ENCODE measurements at regions not wholly inside any gene's neighbourhood (a gene's known extent, or its start where the extent isn't known, plus 50 kb on each side); places are given as distances from the start of the nearest gene placed in this dataset.
A peak's percentile ranks its signal among the peaks of the same experiment; 100 is the strongest.

GRCh38 chr15:62306851-62307504 lies 141.9 kb upstream of the C2CD4B start:
- no peak overlapping the region for H3K27ac Mint-ChIP-seq (ENCODE audit: unreplicated experiment)
- DNase-seq, result peak; percentile 70
- intact Hi-C loops (cut with micrococcal nuclease; ENCODE audit: unreplicated experiment), result loop anchor here (1.0 to 5.0 kb wide), 5 partner anchors 145 to 434 kb away; no protein-coding TSS in a partner anchor
- TF ChIP-seq CTCF (IDR thresholded peaks at IDR 0.05; ENCODE audit: unreplicated experiment), result peak; percentile 69
- peaks cover 15% of the 10 kb centered on the region for H3K4me1 Mint-ChIP-seq (ENCODE audit: low read depth, unreplicated experiment)
- peak overlapping the region; percentile 2 for H3K4me3 Mint-ChIP-seq (ENCODE audit: low read depth, unreplicated experiment)
- BruUV-seq (replicated peaks), result no TSS peak
- no peaks in the 10 kb centered on the region for H3K36me3 Mint-ChIP-seq (ENCODE audit: insufficient read depth, unreplicated experiment)
- CTCF ChIA-PET, result interaction anchor here (0.7 to 2.0 kb wide), 16 partner anchors 13 to 473 kb away, joined by 3 to 12 read pairs (median 6); partner anchors contain the start of genes C2CD4A, C2CD4B and VPS13C
- H3K27me3 Mint-ChIP-seq (ENCODE audit: unreplicated experiment), result no peaks in the 10 kb centered on the region
- peaks cover 7% of the 10 kb centered on the region for H3K9me3 Mint-ChIP-seq (ENCODE audit: low read depth, unreplicated experiment)

GRCh38 chr15:62307551-62307950 lies 142.5 kb upstream of the C2CD4B start:
- peaks cover 8% of the 10 kb centered on the region for H3K9me3 Mint-ChIP-seq (ENCODE audit: low read depth, unreplicated experiment)
- BruUV-seq (replicated peaks), result no TSS peak
- no peaks in the 10 kb centered on the region for H3K36me3 Mint-ChIP-seq (ENCODE audit: insufficient read depth, unreplicated experiment)
- no peak overlapping the region for H3K4me3 Mint-ChIP-seq (ENCODE audit: low read depth, unreplicated experiment)
- no peak overlapping the region for H3K27ac Mint-ChIP-seq (ENCODE audit: unreplicated experiment)
- peaks cover 15% of the 10 kb centered on the region for H3K4me1 Mint-ChIP-seq (ENCODE audit: low read depth, unreplicated experiment)
- no peak for DNase-seq
- TF ChIP-seq CTCF (IDR thresholded peaks at IDR 0.05; ENCODE audit: unreplicated experiment), result no peak
- intact Hi-C loops (cut with micrococcal nuclease; ENCODE audit: unreplicated experiment), result loop anchor here (1.0 to 5.0 kb wide), 5 partner anchors 145 to 435 kb away; no protein-coding TSS in a partner anchor
- no peaks in the 10 kb centered on the region for H3K27me3 Mint-ChIP-seq (ENCODE audit: unreplicated experiment)
- CTCF ChIA-PET, result interaction anchor here (0.5 to 2.0 kb wide), 11 partner anchors 12 to 473 kb away, joined by 3 to 12 read pairs (median 6); partner anchors contain the start of genes C2CD4A and C2CD4B

GRCh38 chr15:62316413-62317060 lies 151.5 kb upstream of the C2CD4B start:
- H3K9me3 Mint-ChIP-seq (ENCODE audit: low read depth, unreplicated experiment), result peaks cover 4% of the 10 kb centered on the region
- no TSS peak for BruUV-seq (replicated peaks)
- no peak overlapping the region for H3K4me3 Mint-ChIP-seq (ENCODE audit: low read depth, unreplicated experiment)
- no peak overlapping the region for H3K27ac Mint-ChIP-seq (ENCODE audit: unreplicated experiment)
- intact Hi-C loops (cut with micrococcal nuclease; ENCODE audit: unreplicated experiment), result no loop called here
- no peaks in the 10 kb centered on the region for H3K36me3 Mint-ChIP-seq (ENCODE audit: insufficient read depth, unreplicated experiment)
- CTCF ChIA-PET, result no interaction called here
- no peak for TF ChIP-seq CTCF (IDR thresholded peaks at IDR 0.05; ENCODE audit: unreplicated experiment)
- no peak for DNase-seq
- H3K4me1 Mint-ChIP-seq (ENCODE audit: low read depth, unreplicated experiment), result no peaks in the 10 kb centered on the region
- no peaks in the 10 kb centered on the region for H3K27me3 Mint-ChIP-seq (ENCODE audit: unreplicated experiment)

GRCh38 chr15:62320259-62320658 lies 155.2 kb upstream of the C2CD4B start:
- no peak overlapping the region for H3K27ac Mint-ChIP-seq (ENCODE audit: unreplicated experiment)
- CTCF ChIA-PET, result interaction anchor here (0.6 to 1.0 kb wide), 2 partner anchors 13 to 544 kb away, joined by 3 to 15 read pairs; no protein-coding TSS in a partner anchor
- no peak for DNase-seq
- no peaks in the 10 kb centered on the region for H3K4me1 Mint-ChIP-seq (ENCODE audit: low read depth, unreplicated experiment)
- no peaks in the 10 kb centered on the region for H3K27me3 Mint-ChIP-seq (ENCODE audit: unreplicated experiment)
- no TSS peak for BruUV-seq (replicated peaks)
- intact Hi-C loops (cut with micrococcal nuclease; ENCODE audit: unreplicated experiment), result no loop called here
- H3K36me3 Mint-ChIP-seq (ENCODE audit: insufficient read depth, unreplicated experiment), result no peaks in the 10 kb centered on the region
- H3K4me3 Mint-ChIP-seq (ENCODE audit: low read depth, unreplicated experiment), result no peak overlapping the region
- TF ChIP-seq CTCF (IDR thresholded peaks at IDR 0.05; ENCODE audit: unreplicated experiment), result no peak
- H3K9me3 Mint-ChIP-seq (ENCODE audit: low read depth, unreplicated experiment), result peaks cover 2% of the 10 kb centered on the region

Measured in Calu3 (cell line).